NAMALWA (cell line): ENCODE measurements at regions not wholly inside any gene's neighbourhood (a gene's known extent, or its start where the extent isn't known, plus 50 kb on each side); places are given as distances from the start of the nearest gene placed in this dataset.
"Not testable (repeated sequence)": the region's sequence is repeated elsewhere in the genome, so short reads cannot be mapped to it uniquely, and the experiment has no call there.

ENCODE experiments used
- DNase-seq: peaks from one replicate; pipeline ENCODE4 v3.0.0-alpha.2; 2015; ENCODE audit warnings: low spot score

- no peak for DNase-seq
Observed at GRCh38 chr13:74243637-74244526, 109.7 kb upstream of the KLF12 start.

DNA sequence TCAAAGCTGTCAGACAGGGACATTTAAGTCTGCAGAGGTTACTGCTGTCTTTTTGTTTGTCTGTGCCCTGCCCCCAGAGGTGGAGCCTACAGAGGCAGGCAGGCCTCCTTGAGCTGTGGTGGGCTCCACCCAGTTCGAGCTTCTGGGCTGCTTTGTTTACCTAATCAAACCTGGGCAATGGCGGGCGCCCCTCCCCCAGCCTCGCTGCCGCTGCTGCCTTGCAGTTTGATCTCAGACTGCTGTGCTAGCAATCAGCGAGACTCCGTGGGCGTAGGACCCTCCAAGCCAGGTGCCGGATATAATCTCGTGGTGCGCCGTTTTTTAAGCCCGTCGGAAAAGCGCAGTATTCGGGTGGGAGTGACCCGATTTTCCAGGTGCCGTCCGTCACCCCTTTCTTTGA is 107.1 kb upstream of the KLF12 start:
- not testable (repeated sequence) for DNase-seq

DNA sequence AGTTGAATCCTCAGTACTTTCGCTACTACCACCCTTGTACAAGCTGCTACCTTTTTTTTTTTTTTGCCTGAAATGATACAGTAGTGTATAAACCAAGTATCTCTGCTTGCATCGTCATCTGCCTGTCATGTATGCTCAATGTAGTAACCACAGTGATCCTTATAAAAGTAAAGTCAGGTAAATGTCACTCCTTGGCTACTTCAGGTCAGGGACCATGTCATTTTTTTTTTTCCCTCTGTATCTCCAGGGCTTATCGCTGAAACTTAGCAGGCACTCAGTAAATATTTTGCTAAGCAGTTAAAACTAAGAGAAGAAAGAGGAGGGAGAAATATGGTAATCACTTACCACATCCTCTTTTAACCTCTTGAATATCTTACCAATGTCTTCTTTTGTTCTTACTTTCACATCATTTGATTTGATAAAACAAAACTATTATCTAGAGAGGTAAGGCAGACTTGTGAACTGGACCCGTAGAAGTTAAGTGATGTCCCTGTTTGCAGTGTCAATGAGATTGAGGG is 96.8 kb upstream of the KLF12 start:
- DNase-seq: no peak

GRCh38 chr13:74229242-74229641 is 95.0 kb upstream of the KLF12 start:
- no peak for DNase-seq

DNA sequence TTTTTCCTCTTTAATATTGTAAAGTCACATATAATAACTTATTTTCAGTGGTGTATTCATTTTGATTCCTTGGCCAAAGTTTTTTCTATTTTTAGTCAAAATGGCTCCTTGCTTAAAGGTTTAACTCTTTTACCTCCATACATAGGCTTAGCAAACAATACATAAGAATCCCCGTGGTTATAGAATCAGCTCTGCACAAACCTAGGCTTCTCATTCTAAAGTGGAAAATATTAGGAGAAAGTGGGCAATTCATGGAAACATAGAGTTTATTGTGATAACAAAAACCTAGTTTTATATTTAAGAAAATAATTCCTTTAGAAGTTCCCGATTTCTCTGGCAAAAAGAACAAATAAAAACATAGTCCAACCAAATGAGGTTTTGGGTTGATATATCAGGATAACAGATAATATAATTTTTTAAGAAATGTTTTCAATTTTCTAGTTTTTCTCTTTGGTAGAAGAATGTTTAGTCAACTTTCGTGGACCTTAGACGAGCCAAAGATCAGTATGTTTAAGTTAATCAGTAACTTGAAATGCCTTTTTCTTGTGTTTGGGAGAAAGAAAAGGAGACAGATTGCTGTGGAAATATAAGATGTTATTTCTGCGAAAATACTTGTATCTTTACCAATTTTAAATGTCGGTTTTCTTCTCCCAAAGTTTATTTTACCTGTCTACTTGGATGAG is 93.4 kb upstream of the KLF12 start:
- no peak for DNase-seq

DNA sequence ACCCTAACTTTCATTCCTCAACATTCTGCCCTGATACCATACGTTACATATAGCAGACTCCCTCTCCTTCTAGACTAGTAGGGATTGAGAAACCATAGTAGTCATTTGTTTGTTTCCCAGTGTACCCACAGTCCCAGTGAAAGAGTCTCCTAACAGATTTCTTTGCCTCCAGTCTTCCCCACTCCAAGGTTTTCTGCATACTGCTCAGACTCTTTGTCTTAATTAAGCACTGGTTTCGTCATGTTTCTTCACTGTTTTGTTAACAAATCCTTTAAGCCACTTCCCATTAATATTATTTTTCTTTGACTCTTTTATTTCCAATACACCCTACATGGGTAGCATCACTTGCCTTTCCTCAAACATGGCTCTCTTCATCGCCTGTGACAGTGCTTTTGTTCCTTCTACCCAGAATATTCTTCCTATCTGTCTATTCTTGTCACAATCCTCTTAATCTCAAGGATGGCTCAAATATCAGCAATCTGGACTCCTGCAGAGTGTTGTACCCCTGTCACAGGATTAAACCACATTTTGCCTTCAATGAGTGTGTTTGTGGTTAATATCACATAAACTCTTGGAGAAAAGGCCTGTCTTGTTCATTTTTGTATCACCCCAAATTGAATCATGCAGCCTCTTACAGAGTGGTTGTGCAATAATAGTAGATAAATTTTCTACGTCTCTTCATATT is 92.7 kb upstream of the KLF12 start:
- no peak for DNase-seq

- DNase-seq: no peak
Observed at GRCh38 chr13:74221752-74222151, 87.5 kb upstream of the KLF12 start.

GRCh38 chr13:74219566-74219965 is 85.4 kb upstream of the KLF12 start:
- DNase-seq: no peak

- no peak for DNase-seq
Observed at GRCh38 chr13:74218291-74218690, 84.1 kb upstream of the KLF12 start.

- no peak for DNase-seq
Observed at GRCh38 chr13:74217811-74218210, 83.6 kb upstream of the KLF12 start.

DNA sequence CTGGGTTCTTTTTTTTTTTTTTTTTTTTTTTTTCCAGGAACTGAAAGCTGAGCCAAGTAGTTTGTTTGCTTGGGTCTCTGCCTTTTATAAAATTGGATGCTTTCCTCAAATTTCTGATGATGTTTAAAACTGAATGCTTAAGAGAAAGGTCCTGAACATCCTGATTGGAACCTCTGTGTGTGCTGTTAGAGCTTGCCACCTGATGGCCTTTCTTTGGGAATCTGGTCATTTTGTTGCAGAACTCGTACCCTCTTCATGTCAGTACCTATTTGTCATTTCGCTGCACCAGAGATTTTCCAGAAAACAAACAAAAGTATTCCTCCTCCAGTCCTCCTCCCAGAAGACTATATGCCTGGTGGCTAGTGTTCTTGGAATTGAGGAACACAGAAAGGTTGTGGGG is 81.2 kb upstream of the KLF12 start:
- no peak for DNase-seq

- no peak for DNase-seq
Observed at GRCh38 chr13:74214321-74214720, 80.1 kb upstream of the KLF12 start.

- no peak for DNase-seq
Observed at GRCh38 chr13:74210693-74211393, 76.6 kb upstream of the KLF12 start.

DNA sequence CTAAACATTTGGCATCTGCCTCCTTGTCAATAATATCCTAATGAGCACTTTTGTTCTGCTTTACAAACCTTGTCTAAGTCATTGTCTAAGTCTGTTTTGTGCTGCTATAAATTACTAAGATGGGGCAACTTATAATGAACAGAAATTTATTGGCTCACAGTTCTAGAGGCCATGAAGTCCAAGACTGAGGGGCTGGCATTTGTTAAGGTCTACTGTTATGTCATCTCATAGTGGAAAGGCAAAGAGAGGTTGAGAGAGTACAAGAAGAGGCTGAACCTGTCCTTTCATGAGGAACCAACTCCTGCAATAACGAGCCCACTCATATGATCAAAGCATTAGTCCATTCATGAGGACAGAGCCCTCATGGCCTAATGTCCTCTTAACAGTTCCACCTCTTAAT is 72.7 kb upstream of the KLF12 start:
- DNase-seq: no peak

DNA sequence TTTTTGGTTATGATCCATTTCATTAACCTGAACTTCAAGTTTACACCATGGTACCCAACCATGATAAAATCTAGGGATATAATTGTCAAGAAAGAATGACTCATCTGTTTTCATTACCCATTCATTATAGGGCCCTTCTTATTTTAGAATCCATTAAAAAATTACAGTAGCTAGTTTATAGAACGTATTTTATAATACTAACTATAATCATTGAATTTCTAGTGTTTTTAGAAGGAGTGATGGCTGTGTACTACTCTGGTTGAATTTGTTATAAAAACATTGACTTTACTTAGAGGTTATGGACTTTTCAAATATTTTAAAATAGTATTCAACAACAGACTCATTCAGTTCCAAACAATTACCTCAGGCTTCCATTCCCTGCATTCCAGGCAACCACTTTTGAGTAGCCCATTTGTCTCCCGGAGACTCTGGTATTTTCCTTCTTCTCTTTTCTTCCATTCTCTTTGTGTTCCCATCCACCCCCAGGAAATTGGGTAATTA is 71.9 kb upstream of the KLF12 start:
- no peak for DNase-seq

GRCh38 chr13:74205313-74205690 is 71.1 kb upstream of the KLF12 start:
- no peak for DNase-seq

DNA sequence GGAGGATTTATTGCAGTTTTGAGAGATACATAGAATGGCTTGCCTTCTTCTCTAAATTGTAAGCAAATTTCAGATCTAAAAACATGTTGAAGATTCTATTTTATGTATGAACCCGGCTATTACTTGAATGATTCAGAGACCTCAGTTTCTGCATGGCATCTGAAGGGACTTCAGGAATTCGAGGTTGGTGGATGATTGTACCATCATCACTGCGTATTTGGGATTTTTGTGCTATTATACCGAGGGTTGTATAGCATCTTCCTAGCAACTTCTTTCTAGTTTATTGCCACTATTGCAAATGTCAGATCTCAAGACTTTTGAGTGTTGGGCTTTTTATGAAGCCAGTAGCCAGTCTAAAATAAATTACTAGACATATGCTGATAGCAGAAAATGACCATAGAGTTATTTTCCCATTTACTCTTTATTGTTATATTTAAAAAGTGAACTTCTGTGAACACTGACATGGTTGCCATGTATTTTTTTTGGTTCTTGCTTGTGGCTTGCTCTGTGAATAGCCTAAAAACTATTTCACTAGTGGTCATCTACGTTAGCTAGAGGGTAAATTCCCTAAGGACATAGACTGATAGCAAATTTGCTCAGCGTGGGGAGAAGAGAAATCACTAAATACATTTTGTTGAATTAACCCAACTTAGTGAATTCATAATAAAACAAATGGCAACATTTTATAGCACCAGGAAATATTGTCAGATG is 70.6 kb upstream of the KLF12 start:
- no peak for DNase-seq

DNA sequence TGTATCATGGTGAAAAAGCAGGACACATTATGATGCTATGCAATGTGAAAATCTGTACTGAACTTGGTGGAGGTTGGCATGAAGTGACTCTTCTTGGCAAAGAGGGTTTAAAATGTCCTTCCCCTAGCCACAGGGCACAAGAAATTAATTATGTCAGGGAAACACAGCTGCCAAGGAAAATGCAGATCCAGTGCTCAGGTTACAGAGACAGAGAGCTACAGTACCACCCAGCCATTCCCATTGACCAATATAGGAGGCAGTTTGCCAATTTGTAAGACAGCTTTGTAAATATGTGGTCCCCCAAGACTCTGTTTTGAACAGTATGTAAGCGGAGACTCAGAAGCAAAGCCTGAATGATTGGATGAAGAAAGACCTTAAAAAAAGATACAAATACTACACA is 69.4 kb upstream of the KLF12 start:
- no peak for DNase-seq

- DNase-seq: no peak
Observed at GRCh38 chr13:74202129-74202813, 68.1 kb upstream of the KLF12 start.

DNA sequence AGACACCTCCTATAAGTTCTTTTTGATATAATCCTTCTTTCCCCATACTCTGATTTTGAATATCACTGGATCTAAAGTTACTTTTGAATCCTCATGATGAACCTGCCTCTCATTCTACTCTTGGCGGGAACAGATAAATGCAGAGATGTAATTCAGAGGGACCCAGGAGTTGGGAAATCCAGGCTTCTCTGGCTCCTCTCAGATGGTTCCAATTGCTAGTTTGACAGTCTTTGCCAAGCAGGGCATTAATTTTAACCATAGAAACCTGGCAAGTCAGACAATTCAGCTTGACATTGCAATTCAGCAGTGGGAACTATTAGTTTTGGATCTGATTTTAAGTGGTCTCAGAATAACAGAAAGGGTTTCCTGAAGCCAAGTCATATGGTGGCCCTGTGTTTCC is 67.3 kb upstream of the KLF12 start:
- DNase-seq: no peak

GRCh38 chr13:74200081-74200480 is 65.9 kb upstream of the KLF12 start:
- DNase-seq: no peak
